ENCODE measurements at regions not wholly inside any gene's neighbourhood (a gene's known extent, or its start where the extent isn't known, plus 50 kb on each side); places are given as distances from the start of the nearest gene placed in this dataset.

GRCh38 chr12:24080465-24080864 lies 131.0 kb upstream of the SOX5 start (continued):
- no peak for TF ChIP-seq KIAA2018 (CRISPR knock-in tag; IDR thresholded peaks at IDR 0.05; ENCODE audit: borderline replicate concordance)
- TF ChIP-seq ATAD3A (CRISPR knock-in tag; IDR thresholded peaks at IDR 0.05): no peak
- no peak for TF ChIP-seq ZNF7 (CRISPR knock-in tag; IDR thresholded peaks at IDR 0.05)
- TF ChIP-seq, protein P1, sequence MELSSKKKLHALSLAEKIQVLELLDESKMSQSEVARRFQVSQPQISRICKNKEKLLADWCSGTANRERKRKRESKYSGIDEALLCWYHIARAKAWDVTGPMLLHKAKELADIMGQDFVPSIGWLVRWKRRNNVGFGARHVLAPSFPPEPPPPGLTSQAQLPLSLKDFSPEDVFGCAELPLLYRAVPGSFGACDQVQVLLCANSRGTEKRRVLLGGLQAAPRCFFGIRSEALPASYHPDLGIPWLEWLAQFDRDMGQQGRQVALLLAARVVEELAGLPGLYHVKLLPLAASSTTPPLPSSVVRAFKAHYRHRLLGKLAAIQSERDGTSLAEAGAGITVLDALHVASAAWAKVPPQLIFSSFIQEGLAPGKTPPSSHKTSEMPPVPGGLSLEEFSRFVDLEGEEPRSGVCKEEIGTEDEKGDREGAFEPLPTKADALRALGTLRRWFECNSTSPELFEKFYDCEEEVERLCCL (CRISPR knock-in tag; IDR thresholded peaks at IDR 0.05; ENCODE audit: borderline replicate concordance): no peak
- no peak for TF ChIP-seq SETDB1 (CRISPR knock-in tag; IDR thresholded peaks at IDR 0.05; ENCODE audit: borderline replicate concordance)
- no peak for TF ChIP-seq ISX (CRISPR knock-in tag; conservative IDR thresholded peaks at IDR 0.05)
- TF ChIP-seq CHCHD3 (CRISPR knock-in tag; IDR thresholded peaks at IDR 0.05): no peak
- no peak for TF ChIP-seq ZNF207 (IDR thresholded peaks at IDR 0.05; ENCODE audit: borderline replicate concordance)
- no peak for TF ChIP-seq ZNF432 (CRISPR knock-in tag; IDR thresholded peaks at IDR 0.05; ENCODE audit: borderline replicate concordance)
- no peak for TF ChIP-seq ZBTB42 (CRISPR knock-in tag; IDR thresholded peaks at IDR 0.05)
- TF ChIP-seq JUND (CRISPR knock-in tag; IDR thresholded peaks at IDR 0.05): no peak
- no peak for TF ChIP-seq AHR (CRISPR knock-in tag; IDR thresholded peaks at IDR 0.05)
- no peak for TF ChIP-seq TCF12 (IDR thresholded peaks at IDR 0.05)
- peak; percentile 54; the same call in 1 of the 2 replicates for TF ChIP-seq TCF12 (CRISPR knock-in tag; IDR thresholded peaks at IDR 0.05)
- TF ChIP-seq RORA (CRISPR knock-in tag; IDR thresholded peaks at IDR 0.05): no peak
- TF ChIP-seq ZBTB7A (CRISPR knock-in tag; IDR thresholded peaks at IDR 0.05): no peak
- peak; percentile 69 for TF ChIP-seq SAP130 (CRISPR knock-in tag; IDR thresholded peaks at IDR 0.05; ENCODE audit: low read depth)
- TF ChIP-seq E2F5 (CRISPR knock-in tag; conservative IDR thresholded peaks at IDR 0.05): no peak
- TF ChIP-seq ZNF331 (CRISPR knock-in tag; IDR thresholded peaks at IDR 0.05): peak; percentile 66
- peak; percentile 63; the same call in 1 of the 2 replicates for TF ChIP-seq HHEX (CRISPR knock-in tag; IDR thresholded peaks at IDR 0.05)
- no peak for TF ChIP-seq JDP2 (CRISPR knock-in tag; IDR thresholded peaks at IDR 0.05; ENCODE audit: borderline replicate concordance)
- no peak for TF ChIP-seq MZF1 (CRISPR knock-in tag; IDR thresholded peaks at IDR 0.05; ENCODE audit: borderline replicate concordance)
- TF ChIP-seq SP2 (CRISPR knock-in tag; IDR thresholded peaks at IDR 0.05): no peak

Data from HepG2 (cell line).